ENCODE measurements at regions not wholly inside any gene's neighbourhood (a gene's known extent, or its start where the extent isn't known, plus 50 kb on each side); places are given as distances from the start of the nearest gene placed in this dataset.
"Not testable (repeated sequence)": the region's sequence is repeated elsewhere in the genome, so short reads cannot be mapped to it uniquely, and the experiment has no call there.

- 61% methylated on average over 4 of the region's 7 CpGs for whole genome bisulfite sequencing (ENCODE audit: insufficient coverage)
These were observed 60.1 kb upstream of the ZNF184 start for GRCh38 chr6:27532820-27533538.

GRCh38 chr6:27531772-27532459 is 59.0 kb upstream of the ZNF184 start:
- ATAC-seq (replicated peaks in 1 of 4) (no peak), DNase-seq (no peak)
- no peak overlapping the region for H3K27ac Mint-ChIP-seq
- Histone ChIP-seq H3K27ac (ENCODE audit: low read length) (no peak overlapping the region), H3K4me3 (ENCODE audit: control insufficient read depth in 1 of 2, extremely low read depth in 1 of 2, low read length in 1 of 2) (no peak overlapping the region), H3K9me3 (no peaks in the 10 kb centered on the region), H3K36me3 (ENCODE audit: control insufficient read depth in 2 of 2, extremely low read depth in 1 of 2, insufficient read depth in 1 of 2, low read length in 1 of 2) (no peaks in the 10 kb centered on the region), H3K27me3 (replicated peaks in 1 of 2; ENCODE audit: control insufficient read depth in 2 of 2, extremely low read depth in 1 of 2, insufficient read depth in 2 of 2, low read length in 1 of 2) (peaks cover 0 to 14% of the 10 kb centered on the region in 2 experiments), H3K4me1 (ENCODE audit: control insufficient read depth in 1 of 2, extremely low read depth in 1 of 2, insufficient read depth in 2 of 2, low read length in 2 of 2) (no peaks in the 10 kb centered on the region)
- H3K4me3 Mint-ChIP-seq: no peak overlapping the region
- H3K9me3 Mint-ChIP-seq: no peaks in the 10 kb centered on the region
- no peaks in the 10 kb centered on the region for H3K4me1 Mint-ChIP-seq
- peaks cover 42 to 59% of the 10 kb centered on the region in 2 donors for H3K27me3 Mint-ChIP-seq
- POLR2A ChIA-PET: interaction anchor here in 1 of 2 donors (0.6 kb wide), 1 partner anchor 155 kb away, joined by 3 read pairs; no protein-coding TSS in a partner anchor
- CTCF ChIA-PET: no interaction called here
- 83% methylated on average over 14 of the region's 17 CpGs for WGBS (ENCODE audit: insufficient coverage)
- H3K36me3 Mint-ChIP-seq: no peaks in the 10 kb centered on the region

More at GRCh38 chr6:27532820-27533538, 60.1 kb upstream of the ZNF184 start:
- Mint-ChIP-seq H3K9me3 (no peaks in the 10 kb centered on the region), H3K4me3 (no peak overlapping the region), H3K27me3 (peaks cover 52 to 69% of the 10 kb centered on the region in 2 donors), H3K36me3 (no peaks in the 10 kb centered on the region), H3K4me1 (no peaks in the 10 kb centered on the region), H3K27ac (no peak overlapping the region)
- ATAC-seq (replicated peaks in 1 of 4): no peak
- Histone ChIP-seq H3K9me3 (no peaks in the 10 kb centered on the region), H3K4me1 (ENCODE audit: control insufficient read depth in 1 of 2, extremely low read depth in 1 of 2, insufficient read depth in 2 of 2, low read length in 2 of 2) (no peaks in the 10 kb centered on the region), H3K4me3 (ENCODE audit: control insufficient read depth in 1 of 2, extremely low read depth in 1 of 2, low read length in 1 of 2) (no peak overlapping the region), H3K27ac (ENCODE audit: low read length) (no peak overlapping the region), H3K36me3 (ENCODE audit: control insufficient read depth in 2 of 2, extremely low read depth in 1 of 2, insufficient read depth in 1 of 2, low read length in 1 of 2) (no peaks in the 10 kb centered on the region), H3K27me3 (replicated peaks in 1 of 2; ENCODE audit: control insufficient read depth in 2 of 2, extremely low read depth in 1 of 2, insufficient read depth in 2 of 2, low read length in 1 of 2) (peaks cover 0 to 14% of the 10 kb centered on the region in 2 experiments)
- DNase-seq: no peak
- ChIA-PET POLR2A (no interaction called here), CTCF (interaction anchor here in 1 of 2 donors (0.5 to 0.6 kb wide), 2 partner anchors 15 to 369 kb away, joined by 3 read pairs; no protein-coding TSS in a partner anchor)

GRCh38 chr6:27529796-27530195 is 56.9 kb upstream of the ZNF184 start:
- ATAC-seq (replicated peaks in 1 of 4); H3K4me1 ChIP-seq (ENCODE audit: control insufficient read depth in 1 of 2, extremely low read depth in 1 of 2, insufficient read depth in 2 of 2, low read length in 2 of 2); H3K9me3 Mint-ChIP-seq; H3K27ac ChIP-seq (ENCODE audit: low read length); H3K9me3 ChIP-seq; H3K4me3 ChIP-seq (ENCODE audit: control insufficient read depth in 1 of 2, extremely low read depth in 1 of 2, low read length in 1 of 2); POLR2A ChIA-PET; H3K27ac Mint-ChIP-seq; H3K36me3 ChIP-seq (ENCODE audit: control insufficient read depth in 2 of 2, extremely low read depth in 1 of 2, insufficient read depth in 1 of 2, low read length in 1 of 2); H3K4me3 Mint-ChIP-seq; DNase-seq; H3K4me1 Mint-ChIP-seq; H3K36me3 Mint-ChIP-seq: not testable (repeated sequence)
- CTCF ChIA-PET: interaction anchor here in 1 of 2 donors (0.7 kb wide), 1 partner anchor 32 kb away, joined by 5 read pairs; no protein-coding TSS in a partner anchor
- H3K27me3 Mint-ChIP-seq: peaks cover 29 to 41% of the 10 kb centered on the region in 2 donors
- WGBS (ENCODE audit: insufficient coverage): no CpG with 5 or more reads among the region's 24 CpGs
- peaks cover 0 to 10% of the 10 kb centered on the region in 2 experiments for H3K27me3 ChIP-seq (replicated peaks in 1 of 2; ENCODE audit: control insufficient read depth in 2 of 2, extremely low read depth in 1 of 2, insufficient read depth in 2 of 2, low read length in 1 of 2)

- ChIA-PET CTCF (no interaction called here), POLR2A (no interaction called here)
- ATAC-seq (replicated peaks in 1 of 4) (no peak), DNase-seq (no peak)
- Mint-ChIP-seq H3K27ac (no peak overlapping the region), H3K27me3 (peaks cover 28 to 37% of the 10 kb centered on the region in 2 donors), H3K36me3 (no peaks in the 10 kb centered on the region), H3K4me1 (no peaks in the 10 kb centered on the region), H3K4me3 (no peak overlapping the region), H3K9me3 (no peaks in the 10 kb centered on the region)
- Histone ChIP-seq H3K9me3 (no peaks in the 10 kb centered on the region), H3K27ac (ENCODE audit: low read length) (no peak overlapping the region), H3K36me3 (ENCODE audit: control insufficient read depth in 2 of 2, extremely low read depth in 1 of 2, insufficient read depth in 1 of 2, low read length in 1 of 2) (no peaks in the 10 kb centered on the region), H3K4me3 (ENCODE audit: control insufficient read depth in 1 of 2, extremely low read depth in 1 of 2, low read length in 1 of 2) (no peak overlapping the region), H3K4me1 (ENCODE audit: control insufficient read depth in 1 of 2, extremely low read depth in 1 of 2, insufficient read depth in 2 of 2, low read length in 2 of 2) (no peaks in the 10 kb centered on the region), H3K27me3 (replicated peaks in 1 of 2; ENCODE audit: control insufficient read depth in 2 of 2, extremely low read depth in 1 of 2, insufficient read depth in 2 of 2, low read length in 1 of 2) (peaks cover 0 to 10% of the 10 kb centered on the region in 2 experiments)
These were observed 55.8 kb upstream of the ZNF184 start for GRCh38 chr6:27528714-27529113.
